Keratinocyte (primary cell): ENCODE measurements at regions not wholly inside any gene's neighbourhood (a gene's known extent, or its start where the extent isn't known, plus 50 kb on each side); places are given as distances from the start of the nearest gene placed in this dataset.
"Not testable (repeated sequence)": the region's sequence is repeated elsewhere in the genome, so short reads cannot be mapped to it uniquely, and the experiment has no call there.

ENCODE experiments used
- DNase-seq: peaks from one replicate; pipeline ENCODE4 v3.0.0-alpha.2; 2011; ENCODE audit warnings: low read depth, missing footprints, low spot score
- FAIRE-seq: peaks from 2 replicates; lab custom pipeline; 2011; peaks lifted over from hg19 to GRCh38; lab: Jason Lieb, UNC
- H2AFZ ChIP-seq: 2 replicates; pipeline ENCODE4 v1.6.0; 2012; ENCODE audit warnings: low read length, control low read depth, inconsistent platforms; ENCODE audit not compliant: control insufficient read depth
- H3K27ac ChIP-seq: 2 replicates; pipeline ENCODE4 v1.5.1; 2011; ENCODE audit warnings: low read length; ENCODE audit not compliant: control insufficient read depth, insufficient read depth
- H3K27me3 ChIP-seq: 3 replicates; pipeline ENCODE4 v1.6.0; 2011; ENCODE audit warnings: low read length; ENCODE audit not compliant: control insufficient read depth, insufficient read depth; ENCODE audit errors: extremely low read depth
- H3K36me3 ChIP-seq, 2 experiments: 2 replicates in 1 of 2; 3 replicates in 1 of 2; pipeline ENCODE4 v1.5.1; 2011; ENCODE audit warnings: low read length in 2 of 2, mild to moderate bottlenecking in 1 of 2; ENCODE audit not compliant: control insufficient read depth in 2 of 2, insufficient read depth in 2 of 2; ENCODE audit errors: extremely low read depth in 1 of 2
- H3K4me1 ChIP-seq: 3 replicates; pipeline ENCODE4 v1.5.1; 2011; ENCODE audit warnings: low read length; ENCODE audit not compliant: control insufficient read depth, insufficient read depth; ENCODE audit errors: extremely low read depth
- H3K4me2 ChIP-seq: 3 replicates; pipeline ENCODE4 v1.6.0; 2011; ENCODE audit warnings: low read depth, low read length; ENCODE audit not compliant: control insufficient read depth, insufficient read depth; ENCODE audit errors: extremely low read depth
- H3K4me3 ChIP-seq, 3 experiments: fragments of 200-600 bp in 1 of 3; sonication (generic) in 1 of 3; 2 replicates in 2 of 3; 3 replicates in 1 of 3; pipeline ENCODE4 v1.5.1; 2011 to 2016; ENCODE audit warnings: low read length in 3 of 3, mild to moderate bottlenecking in 3 of 3, control low read depth in 2 of 3, inconsistent platforms in 1 of 3, low read depth in 1 of 3, mixed read lengths in 1 of 3, mixed run types in 1 of 3, moderate library complexity in 1 of 3; ENCODE audit not compliant: control insufficient read depth in 2 of 3, insufficient read depth in 2 of 3; ENCODE audit errors: extremely low read depth in 1 of 3
- H3K79me2 ChIP-seq: 2 replicates; pipeline ENCODE4 v1.6.0; 2012; ENCODE audit warnings: low read length; ENCODE audit not compliant: control insufficient read depth, insufficient read depth
- H3K9ac ChIP-seq: 3 replicates; pipeline ENCODE4 v1.6.0; 2011; ENCODE audit warnings: low read length; ENCODE audit not compliant: control insufficient read depth, insufficient read depth; ENCODE audit errors: extremely low read depth
- H3K9me1 ChIP-seq: 3 replicates; pipeline ENCODE4 v1.6.0; 2011; ENCODE audit warnings: low read length; ENCODE audit not compliant: control insufficient read depth, insufficient read depth; ENCODE audit errors: extremely low read depth
- H3K9me3 ChIP-seq: 2 replicates; pipeline ENCODE4 v1.5.1; 2012; ENCODE audit warnings: low read depth, low read length; ENCODE audit not compliant: control insufficient read depth
- H4K20me1 ChIP-seq: 3 replicates; pipeline ENCODE4 v1.6.0; 2011; ENCODE audit warnings: low read length; ENCODE audit not compliant: control insufficient read depth, insufficient read depth; ENCODE audit errors: extremely low read depth
- EZH2 ChIP-seq: IDR thresholded peaks from one replicate; pipeline ENCODE4 v1.6.1; 2012; ENCODE audit warnings: inconsistent platforms, mild to moderate bottlenecking, low read length, moderate library complexity
- dilution Hi-C: fragments of 300-500 bp; cut with MboI; formaldehyde crosslinking; loops from one replicate; pipeline ENCODE4 v1.7.0; 2020; ENCODE audit warnings: low sequenced_read_pairs; ENCODE audit not compliant: extremely low pct_ligation_motif_present
- TF ChIP-seq, protein P1 (sequence below), 3 experiments: IDR thresholded peaks in 1 of 3; conservative IDR thresholded peaks in 1 of 3; optimal IDR thresholded peaks in 1 of 3; 2 replicates in 2 of 3; 3 replicates in 1 of 3; pipeline versions ENCODE3 to v1.5.1; 2011; ENCODE audit warnings: low read length in 3 of 3, mild to moderate bottlenecking in 3 of 3, moderate library complexity in 2 of 3, control low read depth in 1 of 3, inconsistent platforms in 1 of 3; ENCODE audit not compliant: insufficient read depth in 2 of 3; ENCODE audit errors: extremely low read depth in 1 of 3

DNA sequence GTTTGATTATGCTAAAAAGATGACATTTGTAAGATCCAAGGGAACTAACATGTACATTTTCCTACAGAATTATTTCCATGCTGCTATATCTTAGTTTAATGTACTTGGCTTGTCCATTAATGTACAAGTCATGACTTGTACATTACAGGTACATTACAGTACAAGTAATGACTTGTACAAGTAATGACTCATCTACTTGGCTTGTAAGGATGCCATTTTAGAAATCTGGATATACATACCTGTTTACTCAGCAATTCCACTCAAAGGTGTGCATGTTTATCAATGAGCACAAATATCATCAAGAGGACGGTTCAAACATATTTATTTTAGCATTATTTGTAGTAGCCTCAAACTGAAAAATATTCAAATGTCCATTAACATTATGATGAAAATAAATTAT is 87.0 kb upstream of the TRPC4 start:
- no peaks in the 10 kb centered on the region for H3K9me1 ChIP-seq
- peaks cover 16% of the 10 kb centered on the region for H3K4me1 ChIP-seq
- H3K4me2 ChIP-seq, result peak overlapping the region; percentile 25
- TF ChIP-seq, protein P1, sequence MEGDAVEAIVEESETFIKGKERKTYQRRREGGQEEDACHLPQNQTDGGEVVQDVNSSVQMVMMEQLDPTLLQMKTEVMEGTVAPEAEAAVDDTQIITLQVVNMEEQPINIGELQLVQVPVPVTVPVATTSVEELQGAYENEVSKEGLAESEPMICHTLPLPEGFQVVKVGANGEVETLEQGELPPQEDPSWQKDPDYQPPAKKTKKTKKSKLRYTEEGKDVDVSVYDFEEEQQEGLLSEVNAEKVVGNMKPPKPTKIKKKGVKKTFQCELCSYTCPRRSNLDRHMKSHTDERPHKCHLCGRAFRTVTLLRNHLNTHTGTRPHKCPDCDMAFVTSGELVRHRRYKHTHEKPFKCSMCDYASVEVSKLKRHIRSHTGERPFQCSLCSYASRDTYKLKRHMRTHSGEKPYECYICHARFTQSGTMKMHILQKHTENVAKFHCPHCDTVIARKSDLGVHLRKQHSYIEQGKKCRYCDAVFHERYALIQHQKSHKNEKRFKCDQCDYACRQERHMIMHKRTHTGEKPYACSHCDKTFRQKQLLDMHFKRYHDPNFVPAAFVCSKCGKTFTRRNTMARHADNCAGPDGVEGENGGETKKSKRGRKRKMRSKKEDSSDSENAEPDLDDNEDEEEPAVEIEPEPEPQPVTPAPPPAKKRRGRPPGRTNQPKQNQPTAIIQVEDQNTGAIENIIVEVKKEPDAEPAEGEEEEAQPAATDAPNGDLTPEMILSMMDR (optimal IDR thresholded peaks at IDR 0.05 in 1 of 3, IDR thresholded peaks at IDR 0.05 in 1 of 3, conservative IDR thresholded peaks at IDR 0.05 in 1 of 3; ENCODE audit: extremely low read depth in 1 of 3, insufficient read depth in 2 of 3, low read length in 3 of 3), result no peak
- no peak for TF ChIP-seq EZH2
- dilution Hi-C loops, result no loop called here
- H3K4me3 ChIP-seq, result no peak overlapping the region
- no peaks in the 10 kb centered on the region for H3K79me2 ChIP-seq
- no peak overlapping the region for H3K27ac ChIP-seq
- FAIRE-seq (peak; percentile 79), DNase-seq (peak; percentile 73)
- H3K9me3 ChIP-seq, result no peaks in the 10 kb centered on the region
- H4K20me1 ChIP-seq, result no peaks in the 10 kb centered on the region
- no peak overlapping the region for H2AFZ ChIP-seq
- H3K9ac ChIP-seq, result no peak overlapping the region
- no peaks in the 10 kb centered on the region for H3K36me3 ChIP-seq
- no peaks in the 10 kb centered on the region for H3K27me3 ChIP-seq

DNA sequence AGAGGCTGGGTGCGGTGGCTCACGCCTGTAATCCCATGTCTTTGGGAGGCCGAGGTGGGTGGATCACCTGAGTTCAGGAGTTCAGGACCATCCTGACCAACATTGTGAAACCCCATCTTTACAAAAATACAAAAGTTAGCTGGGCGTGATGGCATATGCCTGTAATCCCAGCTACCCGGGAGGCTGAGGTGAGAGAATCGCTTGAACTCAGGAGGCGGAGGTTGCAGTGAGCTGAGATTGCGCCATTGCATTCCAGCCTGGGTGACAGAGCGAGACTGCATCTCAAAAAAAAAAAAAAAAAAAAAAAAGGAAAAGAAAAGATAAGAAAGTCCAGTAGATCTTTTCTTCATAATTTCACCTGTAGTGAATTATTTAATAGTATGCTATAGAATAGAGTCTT is 85.0 kb upstream of the TRPC4 start:
- H3K9me3 ChIP-seq, H3K27ac ChIP-seq, H2AFZ ChIP-seq, H3K79me2 ChIP-seq, H3K4me2 ChIP-seq, DNase-seq, H3K36me3 ChIP-seq, H4K20me1 ChIP-seq, FAIRE-seq, H3K27me3 ChIP-seq, H3K9me1 ChIP-seq, H3K9ac ChIP-seq, dilution Hi-C loops, H3K4me3 ChIP-seq: not testable (repeated sequence)
- H3K4me1 ChIP-seq, result peaks cover 16% of the 10 kb centered on the region

DNA sequence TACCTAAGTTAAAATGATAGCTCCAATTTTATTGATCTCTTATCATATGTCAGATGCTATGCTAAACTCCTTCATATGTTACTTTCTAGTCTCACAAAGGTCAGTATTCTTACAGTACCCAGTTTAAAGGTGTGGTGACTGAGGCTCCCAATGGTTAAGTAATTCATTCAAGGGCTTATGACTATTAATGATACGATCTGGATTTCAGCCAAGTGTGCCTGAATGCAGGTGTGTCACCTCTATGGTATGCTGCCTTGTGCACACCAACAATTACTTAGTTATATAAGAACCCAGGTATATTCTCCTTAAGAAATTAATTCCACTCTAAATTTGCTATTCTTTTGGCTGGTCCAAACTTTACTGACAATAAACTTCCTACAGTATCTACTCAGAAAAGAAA is 84.6 kb upstream of the TRPC4 start:
- dilution Hi-C loops, result no loop called here
- TF ChIP-seq, protein P1 (optimal IDR thresholded peaks at IDR 0.05 in 1 of 3, IDR thresholded peaks at IDR 0.05 in 1 of 3, conservative IDR thresholded peaks at IDR 0.05 in 1 of 3; ENCODE audit: extremely low read depth in 1 of 3, insufficient read depth in 2 of 3, low read length in 3 of 3), result no peak
- TF ChIP-seq EZH2, result no peak
- Histone ChIP-seq H3K27ac (no peak overlapping the region), H3K4me1 (peaks cover 16% of the 10 kb centered on the region), H3K36me3 (no peaks in the 10 kb centered on the region), H3K27me3 (no peaks in the 10 kb centered on the region), H4K20me1 (no peaks in the 10 kb centered on the region), H3K4me2 (no peak overlapping the region), H3K9me1 (no peaks in the 10 kb centered on the region), H3K9me3 (no peaks in the 10 kb centered on the region), H3K4me3 (no peak overlapping the region), H3K79me2 (no peaks in the 10 kb centered on the region), H2AFZ (no peak overlapping the region), H3K9ac (no peak overlapping the region)
- DNase-seq (peak; percentile 88), FAIRE-seq (peak; percentile 46)
